Small intestine (tissue), 7 donors: ENCODE measurements at regions not wholly inside any gene's neighbourhood (a gene's known extent, or its start where the extent isn't known, plus 50 kb on each side); places are given as distances from the start of the nearest gene placed in this dataset.
"Not testable (repeated sequence)": the region's sequence is repeated elsewhere in the genome, so short reads cannot be mapped to it uniquely, and the experiment has no call there.

Source experiments
- DNase-seq, 2 donors: peaks; one replicate each; pipeline versions ENCODE4 v3.0.0 to v3.0.0-alpha.2; 2013
- FAIRE-seq: peaks from 2 replicates; lab custom pipeline; 2012; peaks lifted over from hg19 to GRCh38; lab: Jason Lieb, UNC
- H3K27ac ChIP-seq, 3 donors: one replicate each; pipeline ENCODE4 v1.5.1; 2013; ENCODE audit warnings: low read length in 2 of 3, mild to moderate bottlenecking in 2 of 3, control low read depth in 1 of 3, inconsistent platforms in 1 of 3, low read depth in 1 of 3, moderate library complexity in 1 of 3
- H3K27me3 ChIP-seq, 3 donors: one replicate each; pipeline ENCODE4 v1.6.1; 2013; ENCODE audit warnings: low read length in 3 of 3, inconsistent platforms in 1 of 3; ENCODE audit not compliant: control insufficient read depth in 3 of 3, insufficient read depth in 3 of 3
- H3K36me3 ChIP-seq, 3 donors: one replicate each; pipeline ENCODE4 v1.6.1; 2013; ENCODE audit warnings: low read length in 3 of 3, inconsistent platforms in 1 of 3, low read depth in 1 of 3, mild to moderate bottlenecking in 1 of 3, moderate library complexity in 1 of 3; ENCODE audit not compliant: control insufficient read depth in 3 of 3, insufficient read depth in 2 of 3
- H3K4me1 ChIP-seq, 3 donors: one replicate each; pipeline ENCODE4 v1.6.1; 2013; ENCODE audit warnings: low read length in 2 of 3, inconsistent platforms in 1 of 3, low read depth in 1 of 3, mild to moderate bottlenecking in 1 of 3, moderate library complexity in 1 of 3; ENCODE audit not compliant: control insufficient read depth in 3 of 3, insufficient read depth in 2 of 3
- H3K4me3 ChIP-seq, 3 donors: one replicate each; pipeline ENCODE4 v1.5.1; 2013; ENCODE audit warnings: low read length in 3 of 3, control low read depth in 1 of 3, inconsistent platforms in 1 of 3, low read depth in 1 of 3, mild to moderate bottlenecking in 1 of 3, moderate library complexity in 1 of 3
- H3K9me3 ChIP-seq, 2 donors: one replicate each; pipeline ENCODE4 v1.6.1; 2013; ENCODE audit warnings: low read depth in 1 of 2, low read length in 1 of 2; ENCODE audit not compliant: control insufficient read depth in 2 of 2, insufficient read depth in 1 of 2
- WGBS, 3 donors: extraction: QIAGEN DNeasy Blood & Tissue Kit; methylation state at CpG; one replicate each; pipeline ENCODE4 v1.1.7; 2013; 5-methylcytosine and 5-hydroxymethylcytosine counted together
- donor health status: healthy with polysubstance abuse.
- donor health status: control.
- donor health status: control.
- donor health status: Bipolar disorder and iron deficiency.
- donor health status: healthy.

DNA sequence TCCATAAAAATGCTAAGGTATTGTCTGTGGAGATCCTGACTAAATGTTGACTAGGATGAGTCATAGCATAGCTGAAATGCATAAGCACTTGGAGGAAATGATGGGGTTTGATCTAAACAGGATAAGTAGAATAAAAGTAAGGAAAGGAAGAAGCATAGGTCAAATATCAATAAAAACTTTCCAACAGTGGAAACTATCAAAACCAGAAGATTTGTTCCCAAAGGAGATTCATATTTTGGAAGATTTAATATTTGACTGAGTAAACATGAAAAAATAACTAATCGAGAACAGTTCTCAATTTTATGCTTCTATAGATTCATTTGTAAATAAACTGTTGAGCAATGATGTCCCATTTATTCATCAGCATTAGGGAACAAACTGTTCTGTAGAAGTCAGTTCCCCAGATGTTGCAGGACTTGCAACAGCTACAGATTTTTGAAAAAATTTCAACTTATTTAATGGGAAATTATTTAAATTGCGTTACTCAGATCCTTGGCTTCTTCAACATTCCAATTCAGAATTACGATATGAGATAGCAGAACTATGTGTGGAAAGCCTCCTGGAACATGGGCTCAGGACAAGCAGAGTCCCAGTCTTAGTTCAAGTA, 133.7 kb upstream of the TBX18 start:
- no peak for DNase-seq
- FAIRE-seq: no peak
- no peaks in the 10 kb centered on the region for H3K36me3 ChIP-seq
- no peaks in the 10 kb centered on the region for H3K27me3 ChIP-seq
- H3K9me3 ChIP-seq: no peaks in the 10 kb centered on the region
- H3K27ac ChIP-seq: no peak overlapping the region
- WGBS, 3 donors: 81 to 88% (median 88%) methylated on average over 3 of the region's 3 CpGs
- no peak overlapping the region for H3K4me3 ChIP-seq
- H3K4me1 ChIP-seq: no peaks in the 10 kb centered on the region

DNA sequence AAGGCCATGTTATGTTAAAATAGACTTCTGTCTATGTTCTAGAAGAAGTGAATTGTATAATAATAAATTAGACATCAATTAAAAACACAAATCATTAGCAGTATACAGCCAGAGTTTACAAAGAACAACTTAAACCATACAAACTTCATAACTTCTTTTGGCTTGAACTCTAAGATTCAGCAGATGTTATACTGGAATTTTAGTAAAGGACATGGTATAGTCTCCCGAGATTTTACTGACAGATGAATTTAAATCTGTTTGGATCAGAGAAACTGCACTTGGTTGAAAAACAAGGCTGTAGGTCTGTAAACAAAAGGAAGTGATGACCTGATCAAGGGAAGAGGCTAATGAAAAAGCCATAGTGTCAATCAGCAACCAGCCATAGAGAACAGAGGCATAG, 132.6 kb upstream of the TBX18 start:
- no peaks in the 10 kb centered on the region for H3K4me1 ChIP-seq
- no peaks in the 10 kb centered on the region for H3K9me3 ChIP-seq
- no peak overlapping the region for H3K4me3 ChIP-seq
- DNase-seq (no peak), FAIRE-seq (no peak)
- no peak overlapping the region for H3K27ac ChIP-seq
- no peaks in the 10 kb centered on the region for H3K36me3 ChIP-seq
- no peaks in the 10 kb centered on the region for H3K27me3 ChIP-seq
- 60 to 85% (median 76%) methylated on average over 1 of the region's 1 CpG for WGBS, 3 donors

DNA sequence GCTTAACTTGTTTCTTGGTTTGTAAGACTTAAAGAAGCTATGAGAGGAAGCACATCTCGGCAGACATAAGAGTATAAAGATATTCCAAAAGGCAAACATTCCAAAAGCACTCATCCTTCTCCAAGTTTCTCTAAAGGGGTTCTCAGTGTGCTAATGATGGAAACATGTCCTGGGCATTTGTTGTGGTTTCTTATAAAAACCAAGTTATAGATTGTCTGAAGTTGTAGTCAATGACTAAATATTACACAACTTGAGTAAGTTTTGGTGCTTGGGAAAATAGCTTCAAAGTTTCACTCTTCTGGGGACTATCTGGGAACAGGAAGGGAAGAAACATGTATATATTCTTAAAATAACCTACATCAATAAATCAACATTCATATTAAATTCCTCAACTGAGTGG, 128.3 kb upstream of the TBX18 start:
- Histone ChIP-seq H3K27me3 (no peaks in the 10 kb centered on the region), H3K4me1 (no peaks in the 10 kb centered on the region), H3K36me3 (no peaks in the 10 kb centered on the region), H3K9me3 (no peaks in the 10 kb centered on the region), H3K4me3 (no peak overlapping the region), H3K27ac (no peak overlapping the region)
- WGBS, 3 donors: 56 to 78% (median 70%) methylated on average over 1 of the region's 1 CpG
- FAIRE-seq (no peak), DNase-seq (no peak)

DNA sequence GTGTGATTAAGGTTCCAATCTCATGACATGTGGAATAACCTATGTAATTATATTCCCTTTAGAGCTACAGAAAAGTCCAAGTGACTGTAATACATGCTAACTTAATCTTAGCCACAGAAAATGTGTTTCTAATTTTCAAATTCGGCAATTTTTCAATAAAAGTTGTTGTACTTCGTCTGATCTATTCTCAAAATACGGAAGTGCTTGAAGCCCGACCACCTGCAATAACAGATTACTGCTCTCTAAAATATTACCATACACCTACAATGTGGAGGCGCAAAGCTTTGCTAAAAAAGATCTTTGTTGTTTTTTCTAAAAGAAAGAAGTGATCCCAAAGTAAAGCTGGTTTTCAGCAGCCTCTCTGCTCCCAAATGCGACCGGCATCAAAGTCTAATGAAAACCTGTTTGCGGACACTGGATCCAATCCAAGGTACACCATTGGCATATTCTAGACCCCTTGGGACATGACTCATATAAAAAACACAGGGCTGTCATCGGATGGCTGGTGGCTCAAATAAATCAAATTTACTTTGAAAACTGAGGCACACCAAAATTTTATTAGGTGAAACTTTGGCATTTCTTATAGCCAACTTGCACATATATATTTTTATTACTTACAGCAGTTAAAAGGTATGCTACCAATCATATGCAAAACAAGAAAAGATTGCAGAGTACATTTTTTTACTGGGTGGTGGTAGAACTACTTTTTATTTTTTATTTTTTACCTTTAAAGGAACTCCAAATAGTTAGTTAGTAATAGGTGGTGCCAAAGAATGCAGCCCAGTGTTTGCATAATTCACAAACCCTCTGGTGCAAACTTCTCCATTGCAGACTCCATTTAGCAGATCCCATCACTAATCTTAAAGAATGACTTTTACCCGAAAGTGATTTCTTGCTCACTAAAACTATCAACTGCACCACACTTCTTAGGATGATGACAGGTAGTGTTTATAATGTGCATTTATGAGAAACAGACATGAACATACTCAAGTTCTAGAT, 118.7 kb upstream of the TBX18 start:
- H3K36me3 ChIP-seq: no peaks in the 10 kb centered on the region
- no peaks in the 10 kb centered on the region for H3K9me3 ChIP-seq
- DNase-seq: no peak
- FAIRE-seq: no peak
- H3K4me1 ChIP-seq: no peaks in the 10 kb centered on the region
- H3K27ac ChIP-seq: no peak overlapping the region
- H3K4me3 ChIP-seq: no peak overlapping the region
- H3K27me3 ChIP-seq: no peaks in the 10 kb centered on the region
- 85 to 87% (median 86%) methylated on average over 10 of the region's 10 CpGs for WGBS, 3 donors

DNA sequence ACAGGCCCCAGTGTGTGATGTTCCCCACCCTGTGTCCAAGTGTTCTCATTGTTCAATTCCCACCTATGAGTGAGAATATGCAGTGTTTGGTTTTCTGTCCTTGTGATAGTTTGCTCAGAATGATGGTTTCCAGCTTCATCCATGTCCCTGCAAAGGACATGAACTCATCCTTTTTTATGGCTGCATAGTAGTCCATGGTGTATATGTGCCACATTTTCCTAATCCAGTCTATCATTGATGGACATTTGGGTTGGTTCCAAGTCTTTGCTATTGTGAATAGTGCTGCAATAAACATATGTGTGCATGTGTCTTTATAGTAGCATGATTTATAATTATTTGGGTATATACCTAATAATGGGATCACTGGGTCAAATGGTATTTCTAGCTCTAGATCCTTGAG, 115.0 kb upstream of the TBX18 start:
- H3K4me1 ChIP-seq, H3K9me3 ChIP-seq, H3K36me3 ChIP-seq, H3K27me3 ChIP-seq, DNase-seq, H3K4me3 ChIP-seq, FAIRE-seq, H3K27ac ChIP-seq: not testable (repeated sequence)

DNA sequence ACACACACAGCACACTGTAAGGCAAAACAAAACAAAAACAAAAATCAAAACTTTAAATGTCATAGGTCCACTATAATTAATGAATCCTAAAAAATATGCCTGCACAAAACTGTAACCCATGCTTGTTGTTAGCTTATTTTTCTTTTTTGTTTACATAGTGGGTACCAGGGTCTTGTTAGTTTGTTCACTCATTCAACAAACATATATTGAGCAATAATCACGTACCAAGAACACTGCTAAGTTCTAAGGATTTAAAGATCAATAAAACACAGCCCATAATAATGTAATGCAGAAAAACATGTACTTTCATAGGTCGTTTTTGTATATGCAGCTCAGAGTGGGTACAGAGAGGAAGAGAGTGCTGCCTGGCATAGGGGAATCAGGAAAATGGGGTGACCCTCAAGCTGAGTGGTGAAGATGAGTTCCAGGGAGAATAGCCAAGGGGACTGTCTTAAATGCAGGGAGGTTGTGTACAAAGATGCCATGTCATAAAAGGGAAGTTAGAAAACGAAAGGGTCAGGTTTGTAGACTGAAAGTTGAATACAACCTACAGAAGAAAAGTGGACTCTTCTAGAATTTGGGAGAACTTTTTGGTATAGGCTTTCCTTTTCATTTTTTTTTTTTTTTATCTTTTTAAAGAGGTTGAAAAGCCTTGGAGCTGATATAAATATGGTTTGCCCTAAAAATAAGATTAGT, 113.3 kb upstream of the TBX18 start:
- Histone ChIP-seq H3K27me3 (no peaks in the 10 kb centered on the region), H3K27ac (no peak overlapping the region), H3K4me3 (no peak overlapping the region), H3K4me1 (no peaks in the 10 kb centered on the region), H3K9me3 (no peaks in the 10 kb centered on the region), H3K36me3 (no peaks in the 10 kb centered on the region)
- 20 to 53% (median 30%) methylated on average over 3 of the region's 3 CpGs for WGBS, 3 donors
- FAIRE-seq (no peak), DNase-seq (no peak)

DNA sequence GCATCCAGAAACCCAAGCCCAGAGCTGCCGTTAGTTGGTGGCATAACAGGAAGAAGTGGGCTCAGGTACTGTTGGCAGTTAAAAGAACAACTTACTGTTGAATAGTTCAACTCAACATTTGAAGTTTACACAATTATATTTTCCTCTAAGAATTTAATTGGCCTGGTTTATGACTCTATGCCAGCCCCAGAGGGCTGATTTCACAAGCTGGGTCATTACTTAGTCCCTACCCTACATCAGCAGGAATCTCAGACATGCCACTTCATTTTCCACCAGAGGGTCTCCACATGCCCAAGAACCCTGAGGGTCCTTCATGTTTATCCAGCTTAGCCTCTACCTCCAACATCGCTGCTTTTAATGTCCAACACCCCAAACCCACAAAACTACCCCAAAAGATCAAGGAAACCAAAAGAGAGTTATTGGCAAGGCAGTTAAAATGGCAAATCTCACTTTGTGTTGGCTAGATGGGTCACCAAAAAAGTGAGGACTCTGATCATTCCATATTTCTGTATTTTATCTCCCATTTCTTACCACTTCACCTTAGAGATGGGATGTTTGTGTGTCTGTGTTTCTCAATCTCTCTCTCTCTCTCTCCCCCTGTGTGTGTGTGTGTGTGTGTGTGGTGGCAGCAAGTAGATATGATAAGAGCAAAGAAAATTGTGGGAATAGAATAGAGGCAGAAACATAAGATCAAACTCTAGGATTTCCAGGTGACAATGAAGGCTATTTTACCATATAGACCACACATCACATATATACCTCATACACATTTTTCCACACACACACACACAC, 112.5 kb upstream of the TBX18 start:
- Histone ChIP-seq H3K36me3 (no peaks in the 10 kb centered on the region), H3K27me3 (no peaks in the 10 kb centered on the region), H3K9me3 (no peaks in the 10 kb centered on the region), H3K4me1 (no peaks in the 10 kb centered on the region), H3K27ac (no peak overlapping the region), H3K4me3 (no peak overlapping the region)
- WGBS, 3 donors: 73 to 80% (median 77%) methylated on average over 2 of the region's 2 CpGs
- FAIRE-seq: no peak
- DNase-seq: no peak
